ENCODE measurements at regions not wholly inside any gene's neighbourhood (a gene's known extent, or its start where the extent isn't known, plus 50 kb on each side); places are given as distances from the start of the nearest gene placed in this dataset.
"Not testable (repeated sequence)": the region's sequence is repeated elsewhere in the genome, so short reads cannot be mapped to it uniquely, and the experiment has no call there.

DNA sequence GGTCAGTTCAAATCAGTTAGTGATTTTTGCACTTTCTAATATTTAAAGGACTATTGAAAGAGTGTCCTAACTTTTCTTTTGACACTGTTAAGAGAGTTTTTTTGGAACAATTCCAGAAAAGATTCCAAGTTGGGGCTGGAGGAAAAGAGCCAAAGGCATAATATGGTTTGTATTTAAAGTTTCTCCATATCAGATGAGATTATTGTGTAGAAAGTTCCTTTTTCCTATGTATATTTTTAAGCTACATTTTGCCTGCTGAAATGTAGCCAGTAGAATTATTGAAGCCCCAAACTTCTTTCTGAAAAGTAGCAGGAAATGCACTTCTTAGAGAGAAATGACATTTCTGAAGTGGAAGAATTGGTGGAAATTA lies 136.5 kb upstream of the TSC22D2 start:
- no TSS peak for BruUV-seq (replicated peaks)
- CTCF ChIA-PET: no interaction called here
- Histone ChIP-seq H3K27me3 (replicated peaks; ENCODE audit: control insufficient read depth, insufficient read depth, low read length) (no peaks in the 10 kb centered on the region), H3K4me3 (ENCODE audit: low read depth, low read length) (no peak overlapping the region), H3K4me1 (peaks cover 39% of the 10 kb centered on the region), H3K36me3 (ENCODE audit: control insufficient read depth, insufficient read depth, low read length) (no peaks in the 10 kb centered on the region), H3K9me3 (no peaks in the 10 kb centered on the region)
- Mint-ChIP-seq H3K4me3 (ENCODE audit: unreplicated experiment) (no peak overlapping the region), H3K4me1 (ENCODE audit: low read depth, unreplicated experiment) (peaks cover 21% of the 10 kb centered on the region), H3K27ac (ENCODE audit: unreplicated experiment) (no peak overlapping the region), H3K36me3 (ENCODE audit: insufficient read depth, unreplicated experiment) (no peaks in the 10 kb centered on the region), H3K9me3 (ENCODE audit: unreplicated experiment) (no peaks in the 10 kb centered on the region), H3K27me3 (ENCODE audit: insufficient read depth, unreplicated experiment) (no peaks in the 10 kb centered on the region)
- POLR2A ChIA-PET: no interaction called here
- intact Hi-C loops (cut with micrococcal nuclease; ENCODE audit: unreplicated experiment): no loop called here
- DNase-seq: no peak
- TF ChIP-seq, protein P1, sequence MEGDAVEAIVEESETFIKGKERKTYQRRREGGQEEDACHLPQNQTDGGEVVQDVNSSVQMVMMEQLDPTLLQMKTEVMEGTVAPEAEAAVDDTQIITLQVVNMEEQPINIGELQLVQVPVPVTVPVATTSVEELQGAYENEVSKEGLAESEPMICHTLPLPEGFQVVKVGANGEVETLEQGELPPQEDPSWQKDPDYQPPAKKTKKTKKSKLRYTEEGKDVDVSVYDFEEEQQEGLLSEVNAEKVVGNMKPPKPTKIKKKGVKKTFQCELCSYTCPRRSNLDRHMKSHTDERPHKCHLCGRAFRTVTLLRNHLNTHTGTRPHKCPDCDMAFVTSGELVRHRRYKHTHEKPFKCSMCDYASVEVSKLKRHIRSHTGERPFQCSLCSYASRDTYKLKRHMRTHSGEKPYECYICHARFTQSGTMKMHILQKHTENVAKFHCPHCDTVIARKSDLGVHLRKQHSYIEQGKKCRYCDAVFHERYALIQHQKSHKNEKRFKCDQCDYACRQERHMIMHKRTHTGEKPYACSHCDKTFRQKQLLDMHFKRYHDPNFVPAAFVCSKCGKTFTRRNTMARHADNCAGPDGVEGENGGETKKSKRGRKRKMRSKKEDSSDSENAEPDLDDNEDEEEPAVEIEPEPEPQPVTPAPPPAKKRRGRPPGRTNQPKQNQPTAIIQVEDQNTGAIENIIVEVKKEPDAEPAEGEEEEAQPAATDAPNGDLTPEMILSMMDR (IDR thresholded peaks at IDR 0.05; ENCODE audit: insufficient read depth in 1 of 2, low read depth in 1 of 2, low read length in 1 of 2, severe bottlenecking in 1 of 2, unreplicated experiment in 1 of 2): no peak

DNA sequence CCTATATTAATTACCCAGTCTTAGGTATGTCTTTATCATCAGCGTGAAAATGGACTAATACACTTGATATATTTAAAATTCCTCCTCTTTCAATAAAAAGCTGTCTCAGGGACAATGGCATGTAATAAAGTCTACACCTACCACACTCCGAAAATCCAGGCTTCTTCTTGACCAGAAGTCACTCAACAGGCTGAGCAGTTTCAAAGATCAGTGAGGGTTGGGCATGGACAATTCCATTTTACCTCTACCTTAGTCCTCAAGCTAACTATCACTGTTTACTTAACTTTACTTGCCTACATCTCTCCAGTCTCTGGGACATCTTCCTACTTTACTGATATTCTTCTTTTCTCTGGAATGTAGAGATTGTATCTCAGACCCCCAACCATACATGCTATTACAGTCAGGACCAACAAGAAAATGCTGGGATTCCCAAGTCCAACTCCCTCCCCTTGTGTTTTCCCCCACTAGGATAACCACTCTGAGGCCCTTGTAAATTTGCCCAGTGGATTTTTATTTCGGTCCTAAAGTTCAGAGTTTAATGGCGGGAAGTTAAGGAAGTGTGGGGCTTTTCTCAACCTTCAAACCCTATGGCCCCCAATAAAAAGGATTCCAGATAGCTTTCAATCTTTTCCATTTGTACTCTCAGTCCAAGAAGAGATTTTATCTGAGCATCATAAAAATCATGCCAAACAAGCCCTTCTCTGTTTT lies 137.1 kb upstream of the TSC22D2 start:
- H3K27me3 Mint-ChIP-seq (ENCODE audit: insufficient read depth, unreplicated experiment): no peaks in the 10 kb centered on the region
- no peak overlapping the region for H3K4me3 Mint-ChIP-seq (ENCODE audit: unreplicated experiment)
- intact Hi-C loops (cut with micrococcal nuclease; ENCODE audit: unreplicated experiment): no loop called here
- ChIA-PET CTCF (no interaction called here), POLR2A (no interaction called here)
- no peaks in the 10 kb centered on the region for H3K9me3 Mint-ChIP-seq (ENCODE audit: unreplicated experiment)
- H3K4me1 Mint-ChIP-seq (ENCODE audit: low read depth, unreplicated experiment): peaks cover 21% of the 10 kb centered on the region
- H3K9me3 ChIP-seq: no peaks in the 10 kb centered on the region
- H3K27me3 ChIP-seq (replicated peaks; ENCODE audit: control insufficient read depth, insufficient read depth, low read length): no peaks in the 10 kb centered on the region
- H3K27ac Mint-ChIP-seq (ENCODE audit: unreplicated experiment): no peak overlapping the region
- TF ChIP-seq, protein P1 (IDR thresholded peaks at IDR 0.05; ENCODE audit: insufficient read depth in 1 of 2, low read depth in 1 of 2, low read length in 1 of 2, severe bottlenecking in 1 of 2, unreplicated experiment in 1 of 2): no peak
- no peak overlapping the region for H3K4me3 ChIP-seq (ENCODE audit: low read depth, low read length)
- H3K36me3 ChIP-seq (ENCODE audit: control insufficient read depth, insufficient read depth, low read length): no peaks in the 10 kb centered on the region
- TSS peak; percentile 33 for BruUV-seq (replicated peaks)
- H3K4me1 ChIP-seq: peaks cover 39% of the 10 kb centered on the region
- H3K36me3 Mint-ChIP-seq (ENCODE audit: insufficient read depth, unreplicated experiment): no peaks in the 10 kb centered on the region
- DNase-seq: no peak

DNA sequence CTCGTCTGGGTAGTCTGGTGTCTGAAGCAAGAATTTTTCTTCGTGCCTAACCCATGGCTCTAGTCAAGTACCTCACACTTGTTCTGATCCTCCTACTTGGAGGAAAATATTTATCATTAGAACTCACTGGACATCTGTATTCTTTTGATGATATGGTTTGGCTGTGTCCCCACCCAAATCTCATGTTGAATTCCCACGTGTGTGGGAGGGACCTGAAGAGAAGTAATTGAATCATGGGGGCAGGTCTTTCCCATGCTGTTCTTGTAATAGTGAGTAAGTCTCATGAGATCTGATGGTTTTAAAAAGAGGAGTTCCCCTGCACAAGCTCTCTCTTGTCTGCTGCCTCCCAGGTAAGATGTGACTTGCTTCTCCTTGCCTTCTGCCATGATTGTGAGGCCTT lies 137.7 kb upstream of the TSC22D2 start:
- POLR2A ChIA-PET; intact Hi-C loops (cut with micrococcal nuclease; ENCODE audit: unreplicated experiment); BruUV-seq (replicated peaks); H3K9me3 Mint-ChIP-seq (ENCODE audit: unreplicated experiment); H3K4me3 ChIP-seq (ENCODE audit: low read depth, low read length); H3K36me3 Mint-ChIP-seq (ENCODE audit: insufficient read depth, unreplicated experiment); H3K4me3 Mint-ChIP-seq (ENCODE audit: unreplicated experiment); H3K27ac Mint-ChIP-seq (ENCODE audit: unreplicated experiment); H3K36me3 ChIP-seq (ENCODE audit: control insufficient read depth, insufficient read depth, low read length); H3K9me3 ChIP-seq; DNase-seq; H3K27me3 Mint-ChIP-seq (ENCODE audit: insufficient read depth, unreplicated experiment); H3K27me3 ChIP-seq (replicated peaks; ENCODE audit: control insufficient read depth, insufficient read depth, low read length); CTCF ChIA-PET: not testable (repeated sequence)
- peaks cover 39% of the 10 kb centered on the region for H3K4me1 ChIP-seq
- H3K4me1 Mint-ChIP-seq (ENCODE audit: low read depth, unreplicated experiment): peaks cover 21% of the 10 kb centered on the region
